C4-2B (cell line): ENCODE measurements at regions not wholly inside any gene's neighbourhood (a gene's known extent, or its start where the extent isn't known, plus 50 kb on each side); places are given as distances from the start of the nearest gene placed in this dataset.

ENCODE experiments used
- CTCF ChIP-seq: fragments of 450-650 bp; conservative IDR thresholded peaks from 2 replicates; pipeline ENCODE4 v1.5.1; 2017; ENCODE audit warnings: mild to moderate bottlenecking
- ZFX ChIP-seq: fragments of 450-650 bp; IDR thresholded peaks from 2 replicates; pipeline ENCODE4 v1.6.1; 2017

GRCh38 chr21:39041816-39042215, 141.4 kb downstream of the PSMG1 start:
- TF ChIP-seq CTCF (no peak), ZFX (no peak)
